Skin epidermis (tissue), 12 donors: ENCODE measurements at regions not wholly inside any gene's neighbourhood (a gene's known extent, or its start where the extent isn't known, plus 50 kb on each side); places are given as distances from the start of the nearest gene placed in this dataset.

Source experiments
- H3K27ac ChIP-seq, 21 experiments: fragments of 200-600 bp; sonication (generic) in 11 of 21; one replicate each; pipeline ENCODE4 v1.5.0; 2020; ENCODE audit warnings: mild to moderate bottlenecking in 3 of 21, inconsistent platforms in 2 of 21, moderate library complexity in 2 of 21
- H3K4me3 ChIP-seq, 7 experiments: fragments of 200-600 bp; sonication (generic) in 2 of 7; one replicate each; pipeline ENCODE4 v1.5.0; 2020; ENCODE audit warnings: inconsistent platforms in 2 of 7, mild to moderate bottlenecking in 2 of 7, moderate library complexity in 1 of 7

DNA sequence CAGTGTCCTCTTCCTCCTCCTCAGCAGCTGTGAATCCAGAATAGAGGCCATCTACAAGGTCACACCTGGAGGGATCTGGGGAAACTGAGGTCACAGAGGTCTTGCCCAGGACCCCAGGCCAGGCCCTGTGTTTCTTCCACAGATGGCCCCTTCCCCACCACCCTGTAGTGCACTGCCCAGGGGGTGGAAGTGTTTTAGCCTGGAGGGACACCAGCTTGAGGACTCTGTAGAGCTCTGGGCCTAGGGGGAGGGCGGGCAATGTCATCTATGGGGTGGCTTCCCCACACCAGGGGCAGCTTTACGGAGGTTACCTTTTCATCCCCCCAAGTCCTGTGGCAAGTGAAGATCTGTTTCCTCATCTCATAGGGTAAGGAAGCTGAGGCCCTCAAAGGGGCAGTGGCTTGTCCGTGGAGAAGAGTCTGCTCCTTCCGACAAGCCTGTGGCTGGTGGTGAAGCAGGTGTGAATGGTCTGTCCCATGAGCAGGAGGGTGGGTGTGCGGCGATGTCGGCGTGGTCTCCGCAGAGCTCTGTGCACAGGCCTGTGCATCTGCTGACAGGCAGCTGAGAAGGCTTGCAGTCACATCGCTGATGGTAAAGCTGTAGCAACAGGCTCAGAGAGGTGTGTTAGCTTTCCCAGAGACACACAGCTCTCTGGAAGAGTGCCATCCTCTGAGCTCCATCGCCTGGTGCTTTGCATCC, 74.1 kb upstream of the WNT7B start:
- H3K4me3 ChIP-seq, result no peak overlapping the region
- peak overlapping the region in 20 of 21 experiments; percentile 34 to 100 (median 99) for H3K27ac ChIP-seq

- peak overlapping the region in 20 of 21 experiments; percentile 96 to 100 (median 99) for H3K27ac ChIP-seq
- no peak overlapping the region for H3K4me3 ChIP-seq
Observed at GRCh38 chr22:46051646-46052045, 74.7 kb upstream of the WNT7B start.

- peak overlapping the region; percentile 3 to 92 (median 55) for H3K4me3 ChIP-seq
- peak overlapping the region; percentile 96 to 100 (median 99) for H3K27ac ChIP-seq
Observed at GRCh38 chr22:46052331-46052771, 75.4 kb upstream of the WNT7B start.

DNA sequence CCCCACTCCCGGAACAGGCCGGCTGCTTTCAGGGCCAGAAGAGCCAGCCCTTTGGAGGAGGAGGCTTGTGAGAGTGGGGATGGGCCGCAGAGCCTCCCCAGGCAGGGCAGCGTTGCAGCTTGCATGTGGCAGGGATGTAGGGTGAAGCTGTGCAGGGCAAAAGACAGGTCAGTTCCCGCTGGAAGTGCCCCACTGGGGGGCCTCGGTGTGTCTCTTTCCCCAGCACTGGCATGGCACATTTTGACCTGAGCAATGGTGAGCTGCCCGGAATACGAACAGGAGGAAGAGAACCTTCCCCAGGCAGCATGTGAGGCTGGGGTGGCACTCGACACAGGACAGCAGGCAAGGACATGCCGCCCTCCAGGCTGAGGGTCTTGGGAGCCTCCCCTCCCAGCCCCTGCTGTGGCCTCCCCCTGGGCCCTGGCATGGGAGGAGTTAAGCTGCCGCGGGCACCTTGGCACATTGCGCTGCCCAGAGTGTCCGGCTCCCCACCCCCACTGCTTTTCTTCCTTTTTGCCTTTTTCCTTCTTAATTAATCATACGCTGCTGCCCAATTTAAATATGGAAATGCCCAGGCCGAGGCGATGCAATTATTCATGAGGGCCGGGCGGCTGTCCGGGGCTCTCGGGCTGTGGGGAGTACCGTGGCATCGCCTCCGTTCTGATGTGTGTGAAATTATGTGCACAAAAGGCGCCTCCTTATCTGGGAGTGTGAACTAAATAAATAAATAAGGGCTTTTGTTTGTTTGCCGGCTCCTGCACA, 76.0 kb upstream of the WNT7B start:
- peak overlapping the region; percentile 96 to 100 (median 99) for H3K27ac ChIP-seq
- peak overlapping the region; percentile 46 to 92 (median 55) for H3K4me3 ChIP-seq

GRCh38 chr22:46053563-46054090, 76.7 kb upstream of the WNT7B start:
- peak overlapping the region; percentile 46 to 92 (median 55) for H3K4me3 ChIP-seq
- peak overlapping the region; percentile 96 to 100 (median 99) for H3K27ac ChIP-seq

DNA sequence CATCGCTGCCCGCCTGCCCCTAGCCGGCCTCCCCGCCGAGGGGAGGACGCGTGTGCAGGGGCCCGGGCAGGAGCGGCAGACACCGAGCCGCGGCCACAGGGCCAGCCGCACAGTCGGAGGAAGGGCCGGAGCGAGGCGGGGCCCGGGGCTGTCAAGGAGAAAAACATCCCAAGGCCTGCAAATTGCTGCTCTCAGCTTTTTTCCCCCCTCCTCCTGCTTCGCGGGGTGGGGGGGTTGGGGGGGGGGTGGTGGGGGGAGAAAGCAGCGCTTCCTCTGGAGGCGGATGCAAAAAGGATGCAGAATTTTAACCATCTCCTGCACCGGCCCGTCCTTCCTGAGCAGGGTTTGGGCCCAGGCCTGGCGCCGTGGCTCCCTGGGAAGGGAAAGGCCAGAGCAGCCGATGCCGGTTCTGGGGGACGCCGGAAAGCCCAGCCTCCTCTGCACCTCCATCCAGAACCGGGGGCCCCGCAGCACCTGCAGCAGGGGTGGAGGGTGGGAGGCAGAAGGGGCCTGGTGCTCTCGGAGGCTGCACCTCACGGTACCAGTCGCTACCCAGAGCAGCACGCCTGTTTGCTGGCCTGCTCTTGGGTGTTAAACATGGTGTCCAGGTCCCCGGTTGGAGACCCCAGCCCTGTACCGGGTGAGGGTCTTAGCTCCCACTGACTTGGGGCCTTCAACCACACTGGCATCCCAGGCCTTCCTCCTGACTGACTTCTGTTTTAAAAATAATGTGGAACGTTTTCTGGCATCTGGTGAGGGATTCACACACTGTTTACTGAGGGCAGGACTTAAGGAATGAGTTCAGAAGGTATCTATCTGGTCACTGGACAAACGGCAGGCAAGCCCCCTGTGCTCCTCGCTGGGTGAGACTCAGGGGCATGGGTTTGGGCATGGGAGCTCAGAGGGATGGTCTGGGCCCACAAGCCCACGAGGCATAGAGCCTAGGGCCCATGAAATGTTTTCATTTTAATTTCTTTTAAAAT, 77.4 kb upstream of the WNT7B start:
- Histone ChIP-seq H3K27ac (peak overlapping the region; percentile 96 to 100 (median 99)), H3K4me3 (peak overlapping the region; percentile 46 to 92 (median 55))

- H3K27ac ChIP-seq, result peak overlapping the region in 20 of 21 experiments; percentile 96 to 100 (median 99)
- H3K4me3 ChIP-seq, result peak overlapping the region; percentile 46 to 92 (median 55)
Observed at GRCh38 chr22:46055181-46055875, 78.4 kb upstream of the WNT7B start.

GRCh38 chr22:46055911-46056545, 79.1 kb upstream of the WNT7B start:
- peak overlapping the region in 6 of 7 experiments; percentile 6 to 92 (median 48) for H3K4me3 ChIP-seq
- peak overlapping the region; percentile 45 to 100 (median 99) for H3K27ac ChIP-seq

DNA sequence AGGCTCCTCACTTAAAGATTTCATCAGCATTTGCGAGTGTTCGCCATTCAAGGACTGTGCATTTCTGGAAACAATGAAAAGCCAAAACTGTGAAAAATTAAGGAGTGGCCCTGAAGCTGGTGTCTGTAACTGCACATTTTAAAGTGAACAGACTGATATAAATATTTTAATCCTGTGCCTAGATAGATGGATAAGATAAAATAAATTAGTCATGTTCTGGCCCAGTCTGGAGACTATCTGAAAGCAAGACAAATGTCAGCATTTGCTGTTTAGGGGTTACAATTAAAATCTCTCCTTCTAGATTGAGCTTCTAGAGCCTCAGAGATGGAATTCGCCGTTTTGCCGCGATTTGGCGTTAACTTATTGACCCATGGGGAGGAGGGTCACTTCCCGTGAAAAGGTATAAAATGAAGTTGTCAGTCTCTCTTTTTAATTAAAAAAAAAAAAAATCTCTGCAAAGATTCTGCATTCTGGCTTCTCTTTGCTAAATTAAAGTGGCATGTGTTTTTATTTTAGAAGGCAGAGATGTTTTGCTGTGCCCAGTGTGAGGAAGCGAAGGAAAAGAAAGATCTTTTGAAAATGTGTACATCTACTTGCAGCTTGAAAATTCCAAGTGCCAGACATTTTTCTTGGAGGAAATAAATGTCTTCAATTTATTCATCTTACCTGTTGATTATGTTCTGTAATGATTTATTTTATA, 79.7 kb upstream of the WNT7B start:
- H3K4me3 ChIP-seq, result peak overlapping the region in 6 of 7 experiments; percentile 6 to 92 (median 48)

GRCh38 chr22:46057246-46058090, 80.5 kb upstream of the WNT7B start:
- Histone ChIP-seq H3K4me3 (peak overlapping the region in 4 of 7 experiments; percentile 4 to 92 (median 53)), H3K27ac (peak overlapping the region in 20 of 21 experiments; percentile 96 to 100 (median 99))

More for the DNA sequence above, 79.7 kb upstream of the WNT7B start:
- H3K27ac ChIP-seq, result peak overlapping the region; percentile 45 to 100 (median 99)

GRCh38 chr22:46058091-46058420, 81.1 kb upstream of the WNT7B start:
- Histone ChIP-seq H3K27ac (peak overlapping the region in 20 of 21 experiments; percentile 96 to 100 (median 99)), H3K4me3 (peak overlapping the region in 3 of 7 experiments; percentile 5 to 60 (median 6))

- Histone ChIP-seq H3K27ac (peak overlapping the region; percentile 26 to 100 (median 99)), H3K4me3 (peak overlapping the region in 4 of 7 experiments; percentile 4 to 60 (median 6))
Observed at GRCh38 chr22:46058591-46059519, 81.9 kb upstream of the WNT7B start.

- H3K27ac ChIP-seq, result peak overlapping the region in 19 of 21 experiments; percentile 31 to 100 (median 99)
- peak overlapping the region in 2 of 7 experiments; percentile 13 to 15 for H3K4me3 ChIP-seq
Observed at GRCh38 chr22:46060292-46061123, 83.5 kb upstream of the WNT7B start.

- Histone ChIP-seq H3K27ac (peak overlapping the region in 20 of 21 experiments; percentile 25 to 100 (median 99)), H3K4me3 (peak overlapping the region in 2 of 7 experiments; percentile 13 to 15)
Observed at GRCh38 chr22:46061124-46061500, 84.2 kb upstream of the WNT7B start.
